ENCODE measurements at regions not wholly inside any gene's neighbourhood (a gene's known extent, or its start where the extent isn't known, plus 50 kb on each side); places are given as distances from the start of the nearest gene placed in this dataset.

- no peak for TF ChIP-seq ZNF33A (CRISPR knock-in tag; IDR thresholded peaks at IDR 0.05; ENCODE audit: borderline replicate concordance)
- TF ChIP-seq YEATS2 (CRISPR knock-in tag; IDR thresholded peaks at IDR 0.05; ENCODE audit: borderline replicate concordance): no peak
- TF ChIP-seq HMGXB4 (CRISPR knock-in tag; IDR thresholded peaks at IDR 0.05; ENCODE audit: borderline replicate concordance in 1 of 2, low read depth in 1 of 2): 0 out of 4 replicates have a peak, but pooled peaks of 1 of the 2 experiments have one; percentile 17
- TF ChIP-seq POLR2AphosphoS5 (IDR thresholded peaks at IDR 0.05; ENCODE audit: low read depth, low read length): 0 out of 2 replicates have a peak, but pooled peaks have one; percentile 17
- no peak for TF ChIP-seq USF2 (IDR thresholded peaks at IDR 0.05; ENCODE audit: low read depth, low read length)
- TF ChIP-seq USF2 (CRISPR knock-in tag; IDR thresholded peaks at IDR 0.05; ENCODE audit: borderline replicate concordance): no peak
These were observed 73.3 kb upstream of the ARHGAP29 start for GRCh38 chr1:94310570-94311270.

Data from HepG2 (cell line).